Stomach (tissue), 4 donors: ENCODE measurements at regions not wholly inside any gene's neighbourhood (a gene's known extent, or its start where the extent isn't known, plus 50 kb on each side); places are given as distances from the start of the nearest gene placed in this dataset.
A peak's percentile ranks its signal among the peaks of the same experiment; 100 is the strongest.

Experiments
- EP300 ChIP-seq: sonication (generic); formaldehyde crosslinking; IDR thresholded peaks from one replicate; pipeline ENCODE4 v1.6.1; 2017; ENCODE audit warnings: antibody characterized with exemption
- POLR2A ChIP-seq, 4 donors: fragments of 450-650 bp; IDR thresholded peaks; one replicate each; pipeline ENCODE4 v1.6.1; 2016; ENCODE audit warnings: antibody characterized with exemption in 4 of 4, control low read depth in 2 of 4, mild to moderate bottlenecking in 1 of 4, moderate library complexity in 1 of 4
- POLR2AphosphoS5 ChIP-seq, 3 donors: sonication (generic); formaldehyde crosslinking; IDR thresholded peaks; one replicate each; pipeline ENCODE4 v1.6.1; 2016; ENCODE audit warnings: antibody characterized with exemption in 3 of 3

DNA sequence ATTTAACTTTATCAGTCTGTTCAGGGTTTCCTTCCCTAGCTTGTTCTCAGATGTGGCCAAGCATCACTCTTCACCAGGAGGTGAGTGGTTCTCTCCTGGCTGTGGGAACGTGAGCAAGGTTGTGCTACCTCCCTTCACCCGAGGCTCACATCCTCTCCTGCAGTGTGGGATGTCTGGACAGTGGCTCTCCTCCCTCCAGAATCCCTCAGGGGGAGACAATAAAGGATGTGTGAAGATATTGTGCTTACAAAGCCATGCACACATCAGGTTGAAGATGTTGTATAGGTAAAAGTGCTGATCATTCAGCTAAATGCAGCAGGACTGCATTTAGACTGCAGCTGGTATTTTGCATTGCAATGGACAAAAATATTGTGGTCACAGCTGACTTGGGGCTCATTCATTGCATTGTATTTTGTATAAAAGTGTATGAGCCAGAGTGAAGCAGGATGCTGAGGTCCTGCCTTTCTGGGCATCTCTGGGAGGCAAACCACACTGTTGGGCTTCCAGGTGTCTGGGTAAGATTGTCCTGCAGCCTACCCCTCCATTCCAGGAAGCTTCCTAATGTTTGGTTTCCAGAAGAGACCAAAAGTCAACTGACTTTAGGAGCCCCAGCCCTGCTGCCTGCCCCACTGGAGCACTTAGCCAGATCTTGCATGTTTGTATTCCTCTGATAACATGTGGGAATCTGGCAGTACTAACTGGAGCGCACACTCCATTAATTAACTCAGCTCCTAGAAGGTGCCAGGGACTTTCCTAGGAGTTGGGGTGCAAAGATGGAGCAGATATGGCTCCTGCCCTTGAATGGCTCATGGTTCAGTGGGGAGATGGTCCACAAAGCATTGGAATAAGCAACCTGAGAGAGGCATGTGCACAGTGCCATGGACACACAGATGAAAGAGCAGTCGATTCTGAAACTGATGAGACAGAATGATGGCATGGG, 292.5 kb upstream of the ZNF32 start:
- TF ChIP-seq POLR2A (IDR thresholded peaks at IDR 0.05) (no peak), EP300 (no peak), POLR2AphosphoS5 (IDR thresholded peaks at IDR 0.05) (peak in 1 of 3 donors; percentile 9)
